ENCODE measurements at regions not wholly inside any gene's neighbourhood (a gene's known extent, or its start where the extent isn't known, plus 50 kb on each side); places are given as distances from the start of the nearest gene placed in this dataset.

DNA sequence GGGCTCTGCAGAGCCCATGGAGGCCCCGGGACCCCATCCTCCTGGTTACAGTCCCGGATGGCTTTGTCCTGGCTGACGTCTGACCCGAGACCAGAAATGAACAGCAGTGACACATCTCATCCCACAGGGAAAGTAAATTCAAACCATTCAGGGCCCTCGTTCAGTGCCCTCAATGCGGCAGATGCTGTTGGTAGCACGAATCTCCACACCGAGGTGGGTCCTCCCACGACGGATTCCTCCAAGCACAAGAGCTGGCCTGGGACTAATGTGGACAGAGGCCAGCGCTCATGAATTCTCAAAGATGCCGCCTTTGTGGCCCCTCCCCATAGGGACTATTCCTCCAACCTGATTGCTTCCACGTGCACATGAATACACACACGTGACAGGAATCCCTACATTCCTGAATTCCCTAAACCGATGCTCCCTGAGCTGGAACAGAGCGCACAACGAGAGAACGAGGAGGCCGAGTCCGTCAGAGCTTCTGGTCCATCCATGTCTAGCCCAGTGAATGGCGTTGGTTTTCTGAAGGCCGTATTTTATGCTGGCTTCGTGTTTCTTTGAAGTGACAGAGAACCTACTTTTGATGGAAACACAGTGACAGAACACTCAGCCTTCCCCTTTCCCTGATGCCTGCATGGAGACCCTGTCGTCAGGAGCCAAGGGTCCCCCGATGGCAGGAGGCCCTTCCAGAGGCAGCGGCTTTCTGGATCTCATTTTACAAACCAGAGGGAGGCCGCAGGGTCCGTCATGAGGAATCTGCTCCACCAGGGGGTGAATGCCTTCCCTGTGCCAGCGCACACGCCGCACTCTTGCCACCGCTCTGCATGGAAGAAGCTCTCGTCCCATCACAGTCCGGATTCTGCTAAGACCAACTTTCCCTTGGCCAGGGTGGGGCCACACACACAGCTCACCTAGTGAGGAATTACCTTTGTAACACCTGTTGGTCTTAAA, 64.3 kb upstream of the SNTG2 start:
- TF ChIP-seq FOXM1 (IDR thresholded peaks at IDR 0.05; ENCODE audit: borderline replicate concordance, low read depth) (no peak), CREB1 (IDR thresholded peaks at IDR 0.05; ENCODE audit: low read depth) (no peak), EGR1 (IDR thresholded peaks at IDR 0.05) (no peak), ZBTB7A (IDR thresholded peaks at IDR 0.05; ENCODE audit: low read depth) (no peak), CEBPB (IDR thresholded peaks at IDR 0.05) (no peak), TAF1 (IDR thresholded peaks at IDR 0.05; ENCODE audit: low read depth) (no peak), MAX (IDR thresholded peaks at IDR 0.05) (no peak), TCF12 (IDR thresholded peaks at IDR 0.05; ENCODE audit: low read depth) (no peak), YY1 (IDR thresholded peaks at IDR 0.05; ENCODE audit: low read depth) (no peak)
- TF ChIP-seq, protein P1, sequence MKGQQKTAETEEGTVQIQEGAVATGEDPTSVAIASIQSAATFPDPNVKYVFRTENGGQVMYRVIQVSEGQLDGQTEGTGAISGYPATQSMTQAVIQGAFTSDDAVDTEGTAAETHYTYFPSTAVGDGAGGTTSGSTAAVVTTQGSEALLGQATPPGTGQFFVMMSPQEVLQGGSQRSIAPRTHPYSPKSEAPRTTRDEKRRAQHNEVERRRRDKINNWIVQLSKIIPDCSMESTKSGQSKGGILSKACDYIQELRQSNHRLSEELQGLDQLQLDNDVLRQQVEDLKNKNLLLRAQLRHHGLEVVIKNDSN (IDR thresholded peaks at IDR 0.05): no peak

- TF ChIP-seq CREB1 (IDR thresholded peaks at IDR 0.05; ENCODE audit: low read depth) (no peak), MAX (IDR thresholded peaks at IDR 0.05) (no peak), EGR1 (IDR thresholded peaks at IDR 0.05) (no peak), TEAD4 (IDR thresholded peaks at IDR 0.05) (no peak), ZBTB7A (IDR thresholded peaks at IDR 0.05; ENCODE audit: low read depth) (no peak), REST (IDR thresholded peaks at IDR 0.05; ENCODE audit: low read depth) (no peak), YY1 (IDR thresholded peaks at IDR 0.05; ENCODE audit: low read depth) (no peak), FOXM1 (IDR thresholded peaks at IDR 0.05; ENCODE audit: borderline replicate concordance, low read depth) (no peak), EP300 (IDR thresholded peaks at IDR 0.05; ENCODE audit: borderline replicate concordance) (no peak), RAD21 (IDR thresholded peaks at IDR 0.05; ENCODE audit: low read depth) (no peak), CEBPB (IDR thresholded peaks at IDR 0.05) (no peak), NFIC (IDR thresholded peaks at IDR 0.05) (no peak), TCF12 (IDR thresholded peaks at IDR 0.05; ENCODE audit: low read depth) (no peak)
- TF ChIP-seq, protein P1 (IDR thresholded peaks at IDR 0.05): no peak
Observed at GRCh38 chr2:885230-886071, 65.2 kb upstream of the SNTG2 start.

DNA sequence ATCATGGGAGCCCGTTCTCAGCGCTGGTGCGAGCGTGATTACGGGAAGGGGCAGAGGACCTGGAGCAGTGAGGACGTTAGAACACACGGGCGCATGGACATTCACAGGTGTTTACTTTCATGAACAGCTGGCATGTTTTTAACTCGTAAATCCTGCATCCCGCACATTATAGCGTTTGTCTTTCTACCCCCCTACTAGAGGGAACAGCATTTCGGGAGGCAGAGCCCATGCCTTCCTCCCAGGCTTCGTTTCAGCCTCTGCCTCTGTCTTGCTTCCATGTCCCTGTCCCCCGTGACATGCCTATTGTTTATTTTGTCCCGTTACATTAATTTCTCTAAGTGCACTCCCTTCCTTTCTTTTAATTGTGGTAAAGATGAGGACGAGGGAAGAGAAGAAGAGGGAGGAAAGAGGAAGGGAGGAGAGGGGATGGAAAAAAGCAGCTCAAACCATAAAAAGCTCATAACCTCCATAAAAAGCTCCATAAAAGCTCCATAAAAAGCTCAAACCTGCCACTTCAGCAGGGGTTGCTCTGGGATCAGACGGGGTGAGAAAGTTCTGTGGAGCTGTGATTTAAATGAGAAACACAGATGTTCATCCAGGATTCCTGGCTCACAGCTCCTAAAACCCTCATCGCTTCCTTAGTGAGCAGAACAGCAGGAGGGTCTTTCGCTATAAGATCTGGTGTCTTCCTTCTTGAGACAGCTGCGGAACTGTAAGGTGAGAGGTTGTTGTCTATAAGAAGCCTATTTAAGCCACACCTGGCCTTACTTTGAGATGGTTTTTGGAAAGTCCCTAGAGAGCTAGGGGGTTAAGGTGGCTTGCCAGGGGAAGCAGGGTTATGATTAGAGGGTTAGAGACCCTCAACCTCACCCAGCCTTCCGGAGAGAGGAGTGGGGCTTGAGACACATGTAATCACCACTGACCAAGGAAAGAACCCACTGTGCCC, 66.6 kb upstream of the SNTG2 start:
- TF ChIP-seq RAD21 (IDR thresholded peaks at IDR 0.05; ENCODE audit: low read depth): no peak
- no peak for TF ChIP-seq MAX (IDR thresholded peaks at IDR 0.05)
- no peak for TF ChIP-seq CREB1 (IDR thresholded peaks at IDR 0.05; ENCODE audit: low read depth)
- TF ChIP-seq NFIC (IDR thresholded peaks at IDR 0.05): no peak

DNA sequence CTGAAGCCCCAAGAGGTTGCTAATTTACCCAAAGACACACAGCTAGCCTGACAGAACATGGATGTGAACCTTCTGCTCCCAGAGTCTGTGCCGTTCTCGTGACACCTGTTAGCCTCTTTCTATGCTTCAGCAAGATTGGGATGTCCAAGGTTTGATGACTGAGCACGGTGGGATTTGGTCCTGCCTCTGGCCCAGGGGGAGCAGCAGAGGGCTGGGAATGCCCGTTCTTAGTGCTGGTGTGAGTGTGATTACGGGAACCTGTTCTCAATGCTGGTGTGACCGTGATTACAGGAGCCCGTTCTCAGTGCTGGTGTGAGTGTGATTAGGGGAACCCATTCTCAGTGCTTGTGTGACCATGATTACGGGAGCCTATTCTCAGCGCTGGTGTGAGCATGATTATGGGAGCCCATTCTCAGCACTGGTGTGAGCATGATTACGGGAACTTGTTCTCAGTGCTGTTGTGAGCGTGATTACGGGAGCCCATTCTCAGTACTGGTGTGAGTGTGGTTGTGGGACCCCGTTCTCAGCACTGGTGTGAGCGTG, 67.3 kb upstream of the SNTG2 start:
- TF ChIP-seq, protein P1 (IDR thresholded peaks at IDR 0.05): no peak
- no peak for TF ChIP-seq NFIC (IDR thresholded peaks at IDR 0.05)
- TF ChIP-seq CREB1 (IDR thresholded peaks at IDR 0.05; ENCODE audit: low read depth): no peak
- no peak for TF ChIP-seq REST (IDR thresholded peaks at IDR 0.05; ENCODE audit: low read depth)
- TF ChIP-seq MAX (IDR thresholded peaks at IDR 0.05): no peak
- no peak for TF ChIP-seq CEBPB (IDR thresholded peaks at IDR 0.05)
- TF ChIP-seq RAD21 (IDR thresholded peaks at IDR 0.05; ENCODE audit: low read depth): no peak
- TF ChIP-seq TAF1 (IDR thresholded peaks at IDR 0.05; ENCODE audit: low read depth): no peak
